ENCODE measurements at regions not wholly inside any gene's neighbourhood (a gene's known extent, or its start where the extent isn't known, plus 50 kb on each side); places are given as distances from the start of the nearest gene placed in this dataset.

DNA sequence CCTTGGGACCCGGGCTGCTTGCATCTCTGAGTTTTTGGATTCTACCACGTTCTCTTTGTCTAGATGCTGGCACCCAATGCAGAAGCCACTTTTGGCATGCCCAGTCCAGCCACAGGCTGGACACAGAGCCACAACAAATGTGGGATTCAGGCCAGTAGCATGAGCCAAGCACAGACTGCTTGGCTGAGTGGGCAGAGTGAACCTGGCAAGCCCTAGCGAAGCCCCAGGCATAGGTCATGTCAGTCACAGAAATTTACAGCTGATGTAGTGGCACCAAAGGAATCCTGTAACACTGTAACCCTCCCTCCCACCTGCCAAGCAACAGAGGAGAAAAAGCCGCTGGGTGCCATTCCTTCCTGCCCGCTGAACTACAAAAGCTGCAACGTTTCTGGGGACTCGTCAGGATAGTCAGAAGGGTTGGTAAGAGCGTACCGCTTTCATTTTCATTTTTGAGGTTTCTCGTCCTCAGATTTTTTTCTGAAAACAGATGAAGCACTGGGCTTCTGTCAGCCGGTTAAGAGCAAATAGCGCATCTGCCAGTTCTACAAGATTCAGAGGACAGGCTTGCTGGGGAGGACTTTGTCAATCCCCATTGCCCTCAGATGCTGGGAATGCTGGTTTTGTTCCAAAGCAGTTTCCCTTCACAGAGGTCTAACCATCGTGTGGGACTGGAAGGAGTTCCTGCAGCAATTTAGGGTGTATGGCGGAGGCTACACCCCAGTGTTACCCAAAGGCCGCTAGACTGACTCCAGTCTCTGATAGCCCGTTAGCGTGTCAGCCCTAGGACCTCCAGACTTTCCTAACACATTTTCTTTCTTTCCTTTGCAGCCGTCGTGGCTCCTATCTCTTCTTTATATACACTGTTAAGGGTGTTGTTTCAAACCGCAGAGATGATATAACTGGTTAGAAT, 399.0 kb downstream of the HTR1A start:
- Mint-ChIP-seq H3K36me3 (ENCODE audit: low read depth) (no peaks in the 10 kb centered on the region), H3K4me1 (ENCODE audit: low read depth) (no peaks in the 10 kb centered on the region), H3K4me3 (no peak overlapping the region), H3K27ac (no peak overlapping the region), H3K27me3 (no peaks in the 10 kb centered on the region), H3K9me3 (peaks cover 8% of the 10 kb centered on the region)
- no peak for DNase-seq

DNA sequence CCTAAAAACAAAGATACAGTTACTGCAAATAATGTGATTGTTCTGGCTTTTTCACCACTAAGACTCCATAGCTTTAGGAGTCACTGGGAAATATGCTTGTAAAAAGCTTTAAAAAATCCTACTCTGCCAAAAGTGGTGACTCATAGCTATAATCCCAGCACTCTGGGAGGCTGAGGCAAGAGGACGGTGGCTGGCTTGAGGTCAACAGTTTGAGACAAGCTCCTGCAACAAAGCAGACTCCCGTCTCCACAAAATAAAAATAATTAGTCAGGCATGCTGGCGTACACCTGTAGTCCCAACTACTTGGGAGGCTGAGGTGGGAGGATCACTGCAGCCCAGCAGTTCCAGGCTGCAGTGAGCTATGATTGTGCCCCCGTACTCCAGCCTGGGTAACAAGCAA, 406.4 kb downstream of the HTR1A start:
- Mint-ChIP-seq H3K27ac (no peak overlapping the region), H3K27me3 (no peaks in the 10 kb centered on the region), H3K4me1 (ENCODE audit: low read depth) (no peaks in the 10 kb centered on the region), H3K36me3 (ENCODE audit: low read depth) (no peaks in the 10 kb centered on the region), H3K4me3 (no peak overlapping the region), H3K9me3 (no peaks in the 10 kb centered on the region)
- DNase-seq = no peak

DNA sequence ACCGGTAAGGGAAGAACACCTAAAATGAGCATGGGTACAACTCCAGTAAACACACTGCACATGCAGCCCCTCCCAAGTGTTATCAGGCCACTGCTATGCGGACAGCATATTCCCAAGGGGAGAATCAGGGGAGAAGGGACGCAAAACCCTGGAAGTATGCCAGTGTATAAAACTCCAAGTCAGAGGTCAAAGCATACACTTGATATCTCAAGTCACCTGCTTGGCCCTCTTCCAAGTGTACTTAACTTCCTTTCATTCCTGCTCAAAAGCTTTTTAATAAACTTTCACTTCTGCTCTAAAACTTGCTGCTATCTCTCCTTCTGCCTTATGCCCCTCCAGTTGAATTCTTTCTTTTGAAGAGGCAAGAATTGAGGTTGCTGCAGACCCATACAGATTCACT, 408.1 kb downstream of the HTR1A start:
- Mint-ChIP-seq H3K4me3 (no peak overlapping the region), H3K27ac (no peak overlapping the region), H3K4me1 (ENCODE audit: low read depth) (no peaks in the 10 kb centered on the region), H3K9me3 (no peaks in the 10 kb centered on the region), H3K36me3 (ENCODE audit: low read depth) (no peaks in the 10 kb centered on the region), H3K27me3 (no peaks in the 10 kb centered on the region)
- no peak for DNase-seq

DNA sequence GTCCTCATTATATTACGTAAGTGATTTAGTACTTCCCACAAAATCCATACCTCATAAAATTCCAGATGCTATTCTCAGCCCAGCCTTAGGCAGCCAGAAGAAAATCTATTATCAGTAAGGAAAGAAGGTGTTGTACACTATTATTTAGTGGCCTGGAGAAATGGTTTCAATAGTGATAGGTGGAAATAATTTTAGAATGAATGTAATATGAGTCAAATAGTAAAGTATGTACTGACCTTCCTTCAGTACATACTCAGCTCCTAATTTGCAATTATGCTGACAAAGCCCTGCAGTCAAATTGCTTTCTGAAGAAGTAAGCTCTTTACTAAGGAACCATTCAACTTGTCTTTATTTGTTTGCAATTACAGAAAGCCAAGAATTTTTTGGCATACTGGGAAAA, 409.2 kb downstream of the HTR1A start:
- Mint-ChIP-seq H3K36me3 (ENCODE audit: low read depth) (no peaks in the 10 kb centered on the region), H3K27ac (no peak overlapping the region), H3K4me3 (no peak overlapping the region), H3K27me3 (no peaks in the 10 kb centered on the region), H3K4me1 (ENCODE audit: low read depth) (no peaks in the 10 kb centered on the region), H3K9me3 (no peaks in the 10 kb centered on the region)
- no peak for DNase-seq

DNA sequence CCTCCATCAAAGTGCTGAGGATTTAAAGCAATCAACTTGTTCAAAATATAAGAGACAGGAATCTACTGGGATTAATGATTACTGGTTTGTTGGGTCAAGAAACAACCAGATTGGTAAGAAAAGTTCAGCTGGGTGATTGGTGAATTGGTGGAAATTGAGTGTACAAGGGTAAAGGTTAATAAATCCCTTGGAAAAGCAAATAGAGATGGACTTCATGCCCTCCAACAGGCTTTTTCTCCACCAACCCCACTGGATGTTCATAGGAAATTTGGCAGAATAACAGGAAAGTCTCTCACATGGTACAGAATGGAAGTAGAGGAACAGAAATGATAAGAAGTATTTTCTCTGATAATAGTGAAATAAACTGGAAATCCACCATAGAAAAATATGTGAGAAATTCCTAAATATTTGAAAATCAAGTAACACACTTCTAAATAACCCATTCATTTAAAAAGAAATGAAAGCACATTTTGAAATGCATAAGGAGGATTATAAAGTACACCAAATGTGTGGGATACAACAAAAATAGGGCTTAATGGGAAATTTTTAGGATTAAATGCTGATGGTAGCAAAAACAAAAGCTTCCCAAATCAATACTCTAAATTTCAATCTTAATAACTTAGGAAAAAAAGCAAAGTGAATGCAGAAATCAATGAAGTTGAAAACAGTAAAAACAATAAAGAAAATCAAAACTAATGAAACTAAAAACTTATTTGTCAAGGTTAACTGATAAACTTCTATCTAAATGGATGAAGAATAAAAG, 426.2 kb downstream of the HTR1A start:
- H3K27me3 Mint-ChIP-seq = no peaks in the 10 kb centered on the region

DNA sequence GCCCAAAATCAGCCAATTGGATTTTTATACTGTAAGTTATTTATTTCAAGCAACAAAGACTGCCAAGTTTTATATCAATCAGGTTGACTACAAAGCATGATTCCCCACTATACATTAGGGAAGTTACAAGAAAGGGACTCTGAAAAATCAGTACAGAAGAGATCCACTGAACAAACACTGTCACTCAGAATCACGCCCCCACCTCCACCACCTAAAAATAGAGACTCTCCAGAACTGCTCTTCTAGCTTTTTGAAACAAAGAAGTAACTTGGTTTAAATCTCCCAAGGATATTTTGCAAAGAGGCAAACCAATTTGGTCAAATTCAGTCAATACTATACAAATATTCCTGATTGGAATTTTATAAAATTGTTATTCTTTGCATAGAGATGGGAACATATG, 438.0 kb downstream of the HTR1A start:
- Mint-ChIP-seq H3K4me3 (no peak overlapping the region), H3K27me3 (no peaks in the 10 kb centered on the region), H3K27ac (no peak overlapping the region), H3K36me3 (ENCODE audit: low read depth) (no peaks in the 10 kb centered on the region), H3K9me3 (peaks cover 13% of the 10 kb centered on the region), H3K4me1 (ENCODE audit: low read depth) (no peaks in the 10 kb centered on the region)
- DNase-seq = no peak

More for the DNA sequence above, 426.2 kb downstream of the HTR1A start:
- no peak overlapping the region for H3K27ac Mint-ChIP-seq
- no peaks in the 10 kb centered on the region for H3K4me1 Mint-ChIP-seq (ENCODE audit: low read depth)
- no peak for DNase-seq
- H3K4me3 Mint-ChIP-seq = no peak overlapping the region
- H3K9me3 Mint-ChIP-seq = peaks cover 8% of the 10 kb centered on the region
- H3K36me3 Mint-ChIP-seq (ENCODE audit: low read depth) = no peaks in the 10 kb centered on the region

DNA sequence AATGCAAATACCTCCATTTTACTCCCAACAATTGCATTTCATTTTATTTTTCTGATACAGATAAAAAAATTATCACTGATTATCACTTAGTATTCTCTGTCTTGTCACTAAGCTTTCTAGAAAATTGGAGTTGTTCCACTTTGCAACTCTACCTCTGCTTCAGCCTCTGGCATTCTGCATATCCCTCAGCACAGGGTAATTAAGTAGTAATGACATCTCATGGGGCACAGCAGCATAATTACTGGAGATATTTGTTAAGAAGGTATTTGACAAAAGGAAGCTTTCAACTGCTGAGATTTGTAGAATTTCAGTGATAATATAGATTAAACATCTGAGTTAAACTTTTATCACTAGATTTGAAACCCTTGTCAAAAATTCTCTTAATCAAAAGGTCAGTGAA, 446.2 kb downstream of the HTR1A start:
- Mint-ChIP-seq H3K36me3 (ENCODE audit: low read depth) (no peaks in the 10 kb centered on the region), H3K4me1 (ENCODE audit: low read depth) (no peaks in the 10 kb centered on the region), H3K27me3 (no peaks in the 10 kb centered on the region), H3K9me3 (peaks cover 15% of the 10 kb centered on the region), H3K27ac (no peak overlapping the region), H3K4me3 (no peak overlapping the region)
- no peak for DNase-seq

DNA sequence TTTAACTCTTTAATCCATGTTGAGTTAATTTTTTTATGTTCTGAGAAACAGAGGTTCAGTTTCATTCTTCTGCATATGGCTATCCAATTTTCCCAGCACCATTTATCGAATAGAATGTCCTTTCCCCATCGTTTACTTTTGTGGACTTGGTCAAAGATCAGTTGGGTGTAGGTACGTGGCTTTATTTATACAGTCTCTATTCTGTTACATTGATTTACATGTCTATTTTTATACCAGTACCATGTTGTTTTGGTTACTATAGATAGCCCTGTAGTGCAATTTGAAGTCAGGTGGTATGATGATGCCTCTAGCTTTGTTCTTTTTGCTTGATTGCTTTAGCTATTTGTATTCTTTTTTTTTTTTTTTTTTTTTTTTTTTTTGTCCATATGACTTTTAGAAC, 462.0 kb downstream of the HTR1A start:
- no peaks in the 10 kb centered on the region for H3K27me3 Mint-ChIP-seq
- no peak overlapping the region for H3K27ac Mint-ChIP-seq
- H3K4me1 Mint-ChIP-seq (ENCODE audit: low read depth) = no peaks in the 10 kb centered on the region
- H3K36me3 Mint-ChIP-seq (ENCODE audit: low read depth) = no peaks in the 10 kb centered on the region
- no peaks in the 10 kb centered on the region for H3K9me3 Mint-ChIP-seq
- H3K4me3 Mint-ChIP-seq = no peak overlapping the region
- DNase-seq = no peak

DNA sequence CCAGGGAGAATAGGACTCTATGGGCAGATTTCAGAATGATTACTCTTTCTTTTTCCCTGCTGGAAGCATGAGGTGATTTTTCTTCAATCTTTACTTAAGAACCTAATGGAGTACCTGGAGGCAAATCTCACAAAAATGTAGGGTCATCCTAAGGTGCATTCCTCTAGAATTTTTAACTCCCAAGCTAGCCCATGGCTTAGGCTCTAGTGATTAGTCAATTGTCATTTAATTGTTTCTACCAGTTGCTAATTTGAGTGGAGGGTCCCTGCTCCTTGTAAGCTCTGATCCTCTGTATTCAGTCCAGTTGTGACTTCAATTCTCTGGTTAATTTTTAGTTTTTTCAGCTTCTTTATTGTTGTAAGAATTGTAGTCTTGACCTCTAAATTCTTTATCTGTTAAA, 467.0 kb downstream of the HTR1A start:
- Mint-ChIP-seq H3K27me3 (no peaks in the 10 kb centered on the region), H3K4me3 (no peak overlapping the region), H3K9me3 (peaks cover 4% of the 10 kb centered on the region), H3K36me3 (ENCODE audit: low read depth) (no peaks in the 10 kb centered on the region), H3K27ac (no peak overlapping the region), H3K4me1 (ENCODE audit: low read depth) (no peaks in the 10 kb centered on the region)
- no peak for DNase-seq

DNA sequence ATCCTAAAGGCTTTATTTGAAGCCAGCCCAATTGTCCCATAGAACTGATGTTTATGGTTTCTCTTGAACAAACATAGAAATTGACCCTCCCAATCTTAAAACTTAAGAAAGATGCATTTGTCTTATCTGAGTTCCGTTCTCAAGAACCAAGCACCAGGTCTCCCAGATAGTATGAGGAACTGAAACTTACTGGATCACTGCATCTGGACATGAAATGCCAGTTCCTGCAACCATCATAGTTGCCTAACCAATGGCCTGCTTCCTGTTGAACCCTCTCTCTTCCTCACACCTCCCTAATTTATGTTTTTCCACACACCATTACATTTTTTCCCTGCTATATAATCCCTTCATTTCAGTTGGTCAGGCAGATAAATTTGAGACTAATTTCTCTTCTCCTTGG, 478.9 kb downstream of the HTR1A start:
- DNase-seq = no peak
- no peaks in the 10 kb centered on the region for H3K4me1 Mint-ChIP-seq (ENCODE audit: low read depth)
- no peak overlapping the region for H3K4me3 Mint-ChIP-seq
- no peaks in the 10 kb centered on the region for H3K36me3 Mint-ChIP-seq (ENCODE audit: low read depth)
- peaks cover 8% of the 10 kb centered on the region for H3K9me3 Mint-ChIP-seq
- no peaks in the 10 kb centered on the region for H3K27me3 Mint-ChIP-seq
- H3K27ac Mint-ChIP-seq = no peak overlapping the region

DNA sequence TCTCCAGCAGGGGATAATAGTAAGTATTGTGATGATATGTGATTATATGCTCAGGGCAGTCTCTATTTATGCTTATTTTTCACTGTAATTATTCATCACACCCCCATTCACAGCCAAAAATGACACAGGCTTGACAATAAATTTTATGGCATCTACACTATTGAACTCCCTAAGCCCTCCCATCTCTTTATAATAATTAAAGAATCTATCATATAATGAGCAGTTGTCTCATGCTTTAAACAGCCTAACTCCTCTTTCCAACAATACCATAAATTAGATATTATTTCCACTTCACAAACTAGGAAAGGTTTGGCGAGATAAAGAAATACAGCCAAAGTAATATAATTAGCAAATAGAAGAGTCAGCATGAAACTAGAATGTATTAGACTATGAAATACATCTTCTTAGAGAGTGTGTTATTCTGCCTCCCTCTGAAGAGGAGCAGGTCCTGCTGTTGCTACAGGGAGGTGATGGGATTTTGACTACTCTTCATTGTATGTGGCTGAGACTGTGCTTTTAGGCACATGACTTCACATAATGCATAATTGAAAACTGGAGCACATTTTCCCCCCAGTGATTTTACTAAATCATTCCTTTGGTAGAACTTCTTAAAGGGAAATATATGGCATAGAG, 488.8 kb downstream of the HTR1A start:
- DNase-seq = no peak
- no peaks in the 10 kb centered on the region for H3K36me3 Mint-ChIP-seq (ENCODE audit: low read depth)
- H3K4me1 Mint-ChIP-seq (ENCODE audit: low read depth) = no peaks in the 10 kb centered on the region
- no peaks in the 10 kb centered on the region for H3K27me3 Mint-ChIP-seq
- H3K9me3 Mint-ChIP-seq = peaks cover 3% of the 10 kb centered on the region
- no peak overlapping the region for H3K4me3 Mint-ChIP-seq
- H3K27ac Mint-ChIP-seq = no peak overlapping the region

DNA sequence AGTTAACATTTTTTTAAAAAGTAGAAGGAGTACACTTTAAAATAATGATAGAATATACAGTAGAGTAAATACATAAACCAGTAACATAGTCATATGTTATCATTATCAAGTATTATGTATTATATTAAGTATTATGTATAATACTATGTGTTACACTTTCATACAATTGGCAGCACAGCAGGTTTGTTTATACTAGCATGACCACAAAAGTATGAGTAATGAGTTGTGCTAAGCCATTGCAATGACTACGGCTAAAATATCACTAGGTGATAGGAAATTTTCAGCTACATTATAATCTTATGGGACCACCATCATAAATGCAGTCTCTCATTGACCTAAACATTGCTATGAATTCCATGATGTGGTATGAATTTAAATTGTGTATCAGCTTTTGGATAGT, 506.0 kb downstream of the HTR1A start:
- Mint-ChIP-seq H3K27ac (no peak overlapping the region), H3K4me1 (ENCODE audit: low read depth) (no peaks in the 10 kb centered on the region), H3K36me3 (ENCODE audit: low read depth) (no peaks in the 10 kb centered on the region), H3K27me3 (no peaks in the 10 kb centered on the region), H3K4me3 (no peak overlapping the region), H3K9me3 (peaks cover 11% of the 10 kb centered on the region)
- no peak for DNase-seq

DNA sequence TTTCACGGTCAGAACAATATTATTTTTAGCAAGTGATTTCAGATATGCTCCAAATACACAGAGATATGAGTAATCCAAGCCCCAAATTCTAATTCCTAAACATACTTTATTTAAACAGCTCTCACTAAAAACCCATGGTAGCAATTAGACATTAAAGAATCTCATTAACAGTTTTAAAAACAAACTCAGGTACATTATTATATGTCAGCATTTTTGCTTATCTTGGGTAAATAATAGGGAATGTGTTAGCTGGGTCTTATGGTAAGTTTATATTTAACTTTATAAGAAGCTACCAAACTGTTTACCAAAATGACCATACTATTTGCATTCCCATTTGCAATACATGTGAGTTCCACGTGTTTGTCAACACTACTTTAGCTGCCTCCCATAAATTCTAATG, 511.1 kb downstream of the HTR1A start:
- no peak for DNase-seq
- no peak overlapping the region for H3K27ac Mint-ChIP-seq
- H3K4me1 Mint-ChIP-seq (ENCODE audit: low read depth) = no peaks in the 10 kb centered on the region
- H3K27me3 Mint-ChIP-seq = no peaks in the 10 kb centered on the region
- no peak overlapping the region for H3K4me3 Mint-ChIP-seq
- H3K36me3 Mint-ChIP-seq (ENCODE audit: low read depth) = no peaks in the 10 kb centered on the region
- H3K9me3 Mint-ChIP-seq = peaks cover 2% of the 10 kb centered on the region

DNA sequence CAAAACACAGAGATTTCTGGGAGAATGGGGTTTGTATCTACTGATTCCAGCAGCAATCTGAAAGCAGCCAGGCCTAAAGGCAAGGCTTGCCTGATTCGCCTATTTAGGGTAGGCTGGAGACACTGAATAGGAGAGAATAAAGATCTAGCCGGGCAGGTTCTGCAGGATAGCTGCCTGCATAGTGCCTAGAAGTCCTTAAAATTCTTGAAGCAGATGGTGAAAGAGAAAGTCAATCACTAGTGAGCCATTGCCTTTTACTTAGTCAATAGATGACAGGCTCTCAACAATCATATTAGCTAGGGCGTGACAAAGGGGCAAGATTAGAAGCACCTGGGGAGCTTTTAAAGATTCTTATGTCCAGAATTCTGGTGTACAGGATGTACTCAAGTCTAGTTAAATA, 522.7 kb downstream of the HTR1A start:
- Mint-ChIP-seq H3K27ac (no peak overlapping the region), H3K27me3 (no peaks in the 10 kb centered on the region), H3K4me3 (no peak overlapping the region), H3K9me3 (peaks cover 6% of the 10 kb centered on the region), H3K36me3 (ENCODE audit: low read depth) (no peaks in the 10 kb centered on the region), H3K4me1 (ENCODE audit: low read depth) (no peaks in the 10 kb centered on the region)
- no peak for DNase-seq

DNA sequence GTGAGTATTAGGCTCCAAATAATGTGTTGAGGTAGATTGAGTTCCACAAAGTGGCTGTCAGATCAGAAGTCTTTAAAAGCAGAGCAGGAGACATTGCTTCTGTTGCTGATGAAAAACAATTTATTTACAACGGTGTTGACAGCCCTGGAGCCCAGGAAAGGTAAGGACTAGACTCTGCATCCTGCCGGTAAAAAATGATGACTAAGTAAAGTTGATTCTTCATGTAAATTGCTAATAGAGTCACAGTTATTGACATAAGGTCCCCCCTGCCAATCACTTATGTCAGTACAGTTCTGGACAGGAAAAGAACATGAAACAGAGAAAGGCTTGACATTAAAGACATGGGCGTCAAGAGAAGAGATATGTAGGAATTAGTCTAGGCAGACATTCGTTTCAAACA, 552.5 kb downstream of the HTR1A start:
- H3K36me3 Mint-ChIP-seq (ENCODE audit: low read depth) = no peaks in the 10 kb centered on the region
- H3K27ac Mint-ChIP-seq = no peak overlapping the region
- H3K4me1 Mint-ChIP-seq (ENCODE audit: low read depth) = no peaks in the 10 kb centered on the region
- H3K4me3 Mint-ChIP-seq = no peak overlapping the region
- H3K27me3 Mint-ChIP-seq = no peaks in the 10 kb centered on the region
- H3K9me3 Mint-ChIP-seq = peaks cover 2% of the 10 kb centered on the region
- no peak for DNase-seq
